ENCODE measurements at regions not wholly inside any gene's neighbourhood (a gene's known extent, or its start where the extent isn't known, plus 50 kb on each side); places are given as distances from the start of the nearest gene placed in this dataset.

GRCh38 chr7:156157409-156158012 lies 345.2 kb upstream of the SHH start:
- TF ChIP-seq CTCF (IDR thresholded peaks at IDR 0.05; ENCODE audit: low read depth, low read length, missing input control), result no peak
- no peak for TF ChIP-seq RAD21 (IDR thresholded peaks at IDR 0.05)
- no peak for TF ChIP-seq MAX (IDR thresholded peaks at IDR 0.05)
- no peak for TF ChIP-seq ZBTB33 (IDR thresholded peaks at IDR 0.05)
- no peak for TF ChIP-seq TAF1 (conservative IDR thresholded peaks at IDR 0.05)
- TF ChIP-seq YY1 (IDR thresholded peaks at IDR 0.05), result no peak
